ENCODE measurements at regions not wholly inside any gene's neighbourhood (a gene's known extent, or its start where the extent isn't known, plus 50 kb on each side); places are given as distances from the start of the nearest gene placed in this dataset.
"Not testable (repeated sequence)": the region's sequence is repeated elsewhere in the genome, so short reads cannot be mapped to it uniquely, and the experiment has no call there.

DNA sequence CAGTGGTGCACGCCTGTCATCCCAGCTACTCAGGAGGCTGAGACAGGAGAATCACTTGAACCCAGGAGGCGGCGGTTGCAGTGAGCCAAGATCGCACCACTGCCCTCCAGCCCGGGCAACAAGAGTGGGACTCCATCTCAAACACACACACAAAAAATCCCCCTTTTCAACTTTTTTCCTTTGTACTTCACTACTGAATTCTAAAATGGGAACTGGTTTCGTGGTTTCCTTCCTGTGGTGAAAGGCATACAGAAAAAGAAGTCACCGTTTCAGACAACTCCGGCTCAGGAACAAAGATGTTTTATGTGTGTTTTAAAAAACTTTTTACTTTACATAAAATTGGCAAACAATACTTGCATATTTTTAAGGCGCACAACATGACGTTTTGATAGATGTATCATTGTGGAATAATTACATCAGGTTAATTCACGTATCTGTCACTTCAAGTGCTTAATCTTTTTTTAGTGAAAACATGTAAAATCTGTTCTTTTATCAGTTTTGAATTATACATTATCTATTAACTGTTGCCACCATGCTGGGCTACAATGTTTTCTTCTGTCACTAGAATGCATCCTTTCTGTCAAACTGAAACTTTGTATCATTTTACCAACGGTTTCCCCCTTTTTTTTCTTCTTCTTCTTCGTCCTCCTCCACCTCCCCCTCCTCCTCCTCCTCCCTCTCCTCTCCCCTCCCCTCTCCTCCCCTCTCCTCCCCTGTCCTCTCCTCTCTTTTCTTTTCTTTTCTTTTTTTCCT is 186.0 kb downstream of the CRLF2 start:
- TF ChIP-seq, protein P1, sequence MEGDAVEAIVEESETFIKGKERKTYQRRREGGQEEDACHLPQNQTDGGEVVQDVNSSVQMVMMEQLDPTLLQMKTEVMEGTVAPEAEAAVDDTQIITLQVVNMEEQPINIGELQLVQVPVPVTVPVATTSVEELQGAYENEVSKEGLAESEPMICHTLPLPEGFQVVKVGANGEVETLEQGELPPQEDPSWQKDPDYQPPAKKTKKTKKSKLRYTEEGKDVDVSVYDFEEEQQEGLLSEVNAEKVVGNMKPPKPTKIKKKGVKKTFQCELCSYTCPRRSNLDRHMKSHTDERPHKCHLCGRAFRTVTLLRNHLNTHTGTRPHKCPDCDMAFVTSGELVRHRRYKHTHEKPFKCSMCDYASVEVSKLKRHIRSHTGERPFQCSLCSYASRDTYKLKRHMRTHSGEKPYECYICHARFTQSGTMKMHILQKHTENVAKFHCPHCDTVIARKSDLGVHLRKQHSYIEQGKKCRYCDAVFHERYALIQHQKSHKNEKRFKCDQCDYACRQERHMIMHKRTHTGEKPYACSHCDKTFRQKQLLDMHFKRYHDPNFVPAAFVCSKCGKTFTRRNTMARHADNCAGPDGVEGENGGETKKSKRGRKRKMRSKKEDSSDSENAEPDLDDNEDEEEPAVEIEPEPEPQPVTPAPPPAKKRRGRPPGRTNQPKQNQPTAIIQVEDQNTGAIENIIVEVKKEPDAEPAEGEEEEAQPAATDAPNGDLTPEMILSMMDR (IDR thresholded peaks at IDR 0.05; ENCODE audit: unreplicated experiment) = no peak
- Mint-ChIP-seq H3K4me3 (ENCODE audit: unreplicated experiment) (no peak overlapping the region), H3K27ac (ENCODE audit: unreplicated experiment) (no peak overlapping the region), H3K36me3 (ENCODE audit: low read depth, unreplicated experiment) (peaks cover 5% of the 10 kb centered on the region), H3K4me1 (ENCODE audit: unreplicated experiment) (no peaks in the 10 kb centered on the region), H3K27me3 (ENCODE audit: unreplicated experiment) (peaks cover 8% of the 10 kb centered on the region), H3K9me3 (ENCODE audit: unreplicated experiment) (peaks cover 35% of the 10 kb centered on the region)
- DNase-seq (ENCODE audit: low spot score) = no peak

DNA sequence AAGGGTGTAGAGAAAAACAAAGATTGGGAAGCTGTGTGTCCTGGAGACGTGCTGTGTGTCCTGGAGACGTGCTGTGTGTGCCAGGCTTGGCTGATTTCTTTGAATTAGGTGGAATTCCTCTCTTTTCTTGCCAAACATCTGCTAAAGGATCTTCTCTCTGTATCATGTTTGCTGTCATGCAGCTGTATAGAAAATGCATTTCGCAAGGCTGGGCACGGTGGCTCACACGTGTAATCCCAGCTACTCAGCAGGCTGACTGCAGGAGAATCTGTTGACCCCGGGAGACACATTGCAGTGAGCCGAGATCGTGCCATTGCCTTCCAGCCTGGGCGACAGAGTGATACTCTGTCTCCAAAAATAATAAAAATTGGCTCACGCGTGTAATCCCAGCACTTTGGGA is 187.0 kb downstream of the CRLF2 start:
- no peak for DNase-seq (ENCODE audit: low spot score)
- H3K9me3 Mint-ChIP-seq (ENCODE audit: unreplicated experiment) = peaks cover 35% of the 10 kb centered on the region
- H3K27ac Mint-ChIP-seq (ENCODE audit: unreplicated experiment) = no peak overlapping the region
- H3K4me3 Mint-ChIP-seq (ENCODE audit: unreplicated experiment) = no peak overlapping the region
- peaks cover 5% of the 10 kb centered on the region for H3K36me3 Mint-ChIP-seq (ENCODE audit: low read depth, unreplicated experiment)
- TF ChIP-seq, protein P1 (IDR thresholded peaks at IDR 0.05; ENCODE audit: unreplicated experiment) = no peak
- no peaks in the 10 kb centered on the region for H3K4me1 Mint-ChIP-seq (ENCODE audit: unreplicated experiment)
- peaks cover 8% of the 10 kb centered on the region for H3K27me3 Mint-ChIP-seq (ENCODE audit: unreplicated experiment)

DNA sequence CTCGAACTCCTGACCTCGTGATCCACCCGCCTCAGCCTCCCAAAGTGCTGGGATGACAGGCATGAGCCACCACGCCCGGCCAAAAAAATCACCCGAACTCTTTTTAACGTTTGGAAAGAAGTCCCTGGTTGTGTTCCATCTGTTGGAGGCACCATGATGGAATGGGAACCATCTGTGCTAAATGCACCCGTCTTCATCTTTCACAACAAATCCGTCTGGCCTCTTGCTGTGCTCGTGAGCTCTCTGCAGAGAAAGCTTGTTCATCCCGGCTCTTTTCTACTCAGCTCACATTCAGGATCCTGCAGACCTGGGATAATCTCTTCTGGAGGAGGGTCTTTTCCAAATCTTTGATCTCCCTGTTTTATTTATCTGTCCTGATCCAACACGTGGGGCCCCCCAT is 188.8 kb downstream of the CRLF2 start:
- Mint-ChIP-seq H3K9me3 (ENCODE audit: unreplicated experiment) (peaks cover 22% of the 10 kb centered on the region), H3K36me3 (ENCODE audit: low read depth, unreplicated experiment) (peaks cover 5% of the 10 kb centered on the region), H3K27me3 (ENCODE audit: unreplicated experiment) (peaks cover 4% of the 10 kb centered on the region), H3K27ac (ENCODE audit: unreplicated experiment) (no peak overlapping the region), H3K4me1 (ENCODE audit: unreplicated experiment) (no peaks in the 10 kb centered on the region), H3K4me3 (ENCODE audit: unreplicated experiment) (no peak overlapping the region)
- DNase-seq (ENCODE audit: low spot score) = no peak
- TF ChIP-seq, protein P1 (IDR thresholded peaks at IDR 0.05; ENCODE audit: unreplicated experiment) = no peak

DNA sequence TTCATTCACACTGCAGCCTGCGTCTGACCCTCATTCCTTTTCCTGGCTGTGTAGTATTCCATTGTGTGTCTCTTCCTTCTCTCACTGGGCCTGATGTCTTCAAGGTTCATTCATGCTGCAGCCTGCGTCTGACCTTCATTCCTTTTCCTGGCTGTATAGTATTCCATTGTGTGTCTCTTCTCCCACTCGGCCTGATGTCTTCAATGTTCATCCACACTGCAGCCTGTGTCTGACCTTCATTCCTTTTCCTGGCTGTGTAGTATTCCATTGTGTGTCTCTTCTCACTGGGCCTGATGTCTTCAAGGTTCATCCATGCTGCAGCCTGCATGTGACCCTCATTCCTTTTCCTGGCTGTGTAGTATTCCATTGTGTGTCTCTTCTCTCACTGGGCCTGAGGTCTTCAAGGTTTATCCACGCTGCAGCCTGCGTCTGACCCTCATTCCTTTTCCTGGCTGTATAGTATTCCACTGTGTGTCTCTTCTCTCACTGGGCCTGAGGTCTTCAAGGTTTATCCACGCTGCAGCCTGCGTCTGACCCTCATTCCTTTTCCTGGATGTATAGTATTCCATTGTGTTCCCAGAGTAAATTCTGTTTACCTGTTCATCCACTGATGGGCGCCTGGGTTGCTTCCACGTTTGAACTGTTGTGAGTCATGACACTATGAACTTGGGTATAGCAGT is 191.0 kb downstream of the CRLF2 start:
- H3K4me3 Mint-ChIP-seq (ENCODE audit: unreplicated experiment); H3K27ac Mint-ChIP-seq (ENCODE audit: unreplicated experiment); H3K4me1 Mint-ChIP-seq (ENCODE audit: unreplicated experiment); H3K36me3 Mint-ChIP-seq (ENCODE audit: low read depth, unreplicated experiment); H3K27me3 Mint-ChIP-seq (ENCODE audit: unreplicated experiment); DNase-seq (ENCODE audit: low spot score): not testable (repeated sequence)
- H3K9me3 Mint-ChIP-seq (ENCODE audit: unreplicated experiment) = peaks cover 14% of the 10 kb centered on the region

DNA sequence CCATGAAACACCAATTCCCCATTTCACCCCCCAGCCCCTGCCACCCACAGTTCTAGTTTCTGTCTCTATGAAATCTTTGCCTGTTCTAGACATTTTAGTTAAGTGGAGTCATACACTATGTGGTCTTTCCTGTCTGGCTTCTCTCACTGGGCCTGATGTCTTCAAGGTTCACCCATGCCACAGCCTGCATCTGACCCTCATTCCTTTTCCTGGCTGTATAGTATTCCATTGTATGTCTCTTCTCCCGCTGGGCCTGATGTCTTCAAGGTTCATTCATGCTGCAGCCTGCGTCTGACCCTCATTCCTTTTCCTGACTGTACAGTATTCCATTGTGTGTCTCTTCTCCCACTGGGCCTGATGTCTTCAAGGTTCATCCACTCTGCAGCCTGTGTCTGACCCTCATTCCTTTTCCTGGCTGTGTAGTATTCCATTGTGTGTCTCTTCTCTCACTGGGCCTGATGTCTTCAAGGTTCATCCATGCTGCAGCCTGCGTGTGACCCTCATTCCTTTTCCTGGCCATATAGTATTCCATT is 191.7 kb downstream of the CRLF2 start:
- Mint-ChIP-seq H3K4me1 (ENCODE audit: unreplicated experiment) (no peaks in the 10 kb centered on the region), H3K27ac (ENCODE audit: unreplicated experiment) (no peak overlapping the region), H3K4me3 (ENCODE audit: unreplicated experiment) (no peak overlapping the region), H3K36me3 (ENCODE audit: low read depth, unreplicated experiment) (no peaks in the 10 kb centered on the region), H3K9me3 (ENCODE audit: unreplicated experiment) (peaks cover 15% of the 10 kb centered on the region), H3K27me3 (ENCODE audit: unreplicated experiment) (peaks cover 2% of the 10 kb centered on the region)
- TF ChIP-seq, protein P1 (IDR thresholded peaks at IDR 0.05; ENCODE audit: unreplicated experiment) = no peak
- DNase-seq (ENCODE audit: low spot score) = no peak

DNA sequence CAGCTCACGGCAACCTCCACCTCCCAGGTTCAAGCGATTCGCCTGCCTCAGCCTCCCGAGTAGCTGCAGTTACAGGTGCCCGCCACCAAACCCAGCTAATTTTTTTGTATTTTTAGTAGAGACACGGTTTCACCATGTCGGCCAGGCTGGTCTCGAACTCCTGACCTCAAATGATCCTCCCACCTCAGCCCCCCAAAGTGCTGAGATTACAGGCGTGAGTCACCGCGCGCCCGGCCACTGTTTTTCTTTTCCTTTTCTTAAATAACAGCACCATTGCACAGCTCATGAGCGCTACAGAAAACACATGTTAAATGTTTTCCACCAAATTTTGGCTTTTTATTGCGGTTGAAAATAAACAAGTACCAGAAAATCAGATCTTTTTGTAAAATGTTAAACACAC is 195.5 kb downstream of the CRLF2 start:
- H3K36me3 Mint-ChIP-seq (ENCODE audit: low read depth, unreplicated experiment); H3K27me3 Mint-ChIP-seq (ENCODE audit: unreplicated experiment); H3K27ac Mint-ChIP-seq (ENCODE audit: unreplicated experiment); H3K4me1 Mint-ChIP-seq (ENCODE audit: unreplicated experiment); DNase-seq (ENCODE audit: low spot score); H3K4me3 Mint-ChIP-seq (ENCODE audit: unreplicated experiment): not testable (repeated sequence)
- H3K9me3 Mint-ChIP-seq (ENCODE audit: unreplicated experiment) = peaks cover 27% of the 10 kb centered on the region

DNA sequence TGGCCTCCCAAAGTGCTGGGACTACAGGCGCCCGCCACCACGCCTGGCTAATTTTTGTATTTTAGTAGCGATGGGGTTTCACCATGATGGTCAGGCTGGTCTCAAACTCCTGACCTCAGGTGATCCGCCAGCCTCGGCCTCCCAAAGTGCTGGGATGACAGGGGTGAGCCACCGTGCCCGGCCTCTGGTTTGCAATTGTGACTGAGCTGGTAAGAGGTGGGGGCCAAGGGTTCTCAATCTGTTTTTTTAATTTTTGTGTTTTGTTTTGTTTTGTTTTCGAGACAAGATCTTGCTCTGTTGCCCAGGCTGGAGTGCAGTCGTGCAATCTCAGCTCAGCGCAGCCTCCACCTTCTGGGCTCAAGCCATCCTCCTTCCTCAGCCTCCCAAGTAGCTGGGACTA is 196.2 kb downstream of the CRLF2 start:
- not testable (repeated sequence) for H3K27ac Mint-ChIP-seq (ENCODE audit: unreplicated experiment); H3K27me3 Mint-ChIP-seq (ENCODE audit: unreplicated experiment)
- peaks cover 27% of the 10 kb centered on the region for H3K9me3 Mint-ChIP-seq (ENCODE audit: unreplicated experiment)

More for the DNA sequence above, 196.2 kb downstream of the CRLF2 start:
- H3K36me3 Mint-ChIP-seq (ENCODE audit: low read depth, unreplicated experiment); DNase-seq (ENCODE audit: low spot score); H3K4me1 Mint-ChIP-seq (ENCODE audit: unreplicated experiment); H3K4me3 Mint-ChIP-seq (ENCODE audit: unreplicated experiment): not testable (repeated sequence)

Measured in endothelial cell (in vitro differentiated cells).